Caco-2 (cell line): ENCODE measurements at regions not wholly inside any gene's neighbourhood (a gene's known extent, or its start where the extent isn't known, plus 50 kb on each side); places are given as distances from the start of the nearest gene placed in this dataset.

Source experiments
- BruUV-seq: library from RNA; stranded (reverse); fragments of 400-500 nt; replicated peaks from 2 replicates; lab custom pipeline; 2021; lab: Mats Ljungman, UMichigan
- CTCF ChIA-PET: fragments of 300-600 bp; sonication (Branson Sonifier 250); formaldehyde crosslinking; loops from one replicate; lab custom pipeline; 2022; ENCODE audit warnings: antibody characterized with exemption; lab: Charles Lee
- POLR2A ChIA-PET: fragments of 300-600 bp; sonication (Branson Sonifier 250); formaldehyde crosslinking; loops from one replicate; lab custom pipeline; 2022; ENCODE audit warnings: antibody characterized with exemption; lab: Charles Lee
- DNase-seq, 2 experiments: peaks; one replicate each; pipeline versions ENCODE4 v3.0.0 to v3.0.0-alpha.2; 2020 to 2022
- H3K27me3 ChIP-seq: replicated peaks from 2 replicates; pipeline ENCODE4 v1.6.0; 2011; ENCODE audit warnings: low read length; ENCODE audit not compliant: control insufficient read depth, insufficient read depth
- H3K36me3 ChIP-seq: 2 replicates; pipeline ENCODE4 v1.5.1; 2011; ENCODE audit warnings: low read length; ENCODE audit not compliant: control insufficient read depth, insufficient read depth
- H3K4me1 ChIP-seq: fragments of 250-450 bp; sonication (Bioruptor Pico); 2 replicates; pipeline ENCODE4 v1.5.1; 2020; ENCODE audit warnings: mild to moderate bottlenecking
- H3K4me3 ChIP-seq: 2 replicates; pipeline ENCODE4 v1.5.1; 2011; ENCODE audit warnings: low read depth, mild to moderate bottlenecking, control low read depth, low read length
- H3K9me3 ChIP-seq: fragments of 250-450 bp; sonication (Bioruptor Pico); 2 replicates; pipeline ENCODE4 v1.5.1; 2020; ENCODE audit warnings: mild to moderate bottlenecking, moderate library complexity
- H3K27ac Mint-ChIP-seq: one replicate; pipeline ENCODE4 v1.8.0; 2022; ENCODE audit warnings: mixed read lengths; ENCODE audit not compliant: unreplicated experiment
- H3K27me3 Mint-ChIP-seq: one replicate; pipeline ENCODE4 v1.8.0; 2022; ENCODE audit warnings: mixed read lengths; ENCODE audit not compliant: insufficient read depth, unreplicated experiment
- H3K36me3 Mint-ChIP-seq: one replicate; pipeline ENCODE4 v1.8.0; 2022; ENCODE audit warnings: mild to moderate bottlenecking, mixed read lengths; ENCODE audit not compliant: insufficient read depth, unreplicated experiment
- H3K4me1 Mint-ChIP-seq: one replicate; pipeline ENCODE4 v1.8.0; 2022; ENCODE audit warnings: low read depth, mixed read lengths; ENCODE audit not compliant: unreplicated experiment
- H3K4me3 Mint-ChIP-seq: one replicate; pipeline ENCODE4 v1.8.0; 2022; ENCODE audit warnings: mild to moderate bottlenecking, moderate library complexity, mixed read lengths; ENCODE audit not compliant: unreplicated experiment
- H3K9me3 Mint-ChIP-seq: one replicate; pipeline ENCODE4 v1.8.0; 2022; ENCODE audit warnings: mixed read lengths; ENCODE audit not compliant: unreplicated experiment
- CTCF ChIP-seq, 2 experiments: fragments of 200-600 bp in 1 of 2; IDR thresholded peaks; 1 replicate in 1 of 2; 2 replicates in 1 of 2; pipeline versions ENCODE4 v1.5.1 to v1.8.0; 2011 to 2022; ENCODE audit warnings: antibody characterized with exemption in 1 of 2, control low read depth in 1 of 2, inconsistent platforms in 1 of 2, low read depth in 1 of 2, low read length in 1 of 2, mild to moderate bottlenecking in 1 of 2, moderate library complexity in 1 of 2; ENCODE audit not compliant: insufficient read depth in 1 of 2, severe bottlenecking in 1 of 2, unreplicated experiment in 1 of 2
- intact Hi-C: fragments of 100-400 bp; cut with micrococcal nuclease; formaldehyde crosslinking; loops from one replicate; pipeline ENCODE4 v1.10.0; 2022; ENCODE audit not compliant: unreplicated experiment

GRCh38 chr10:130421909-130422308 lies 285.7 kb downstream of the GLRX3 start:
- Mint-ChIP-seq H3K4me3 (no peak overlapping the region), H3K4me1 (no peaks in the 10 kb centered on the region), H3K36me3 (peaks cover under 1% of the 10 kb centered on the region), H3K27me3 (no peaks in the 10 kb centered on the region), H3K9me3 (peaks cover 10% of the 10 kb centered on the region), H3K27ac (no peak overlapping the region)
- no peak for DNase-seq
- TF ChIP-seq CTCF (IDR thresholded peaks at IDR 0.05; ENCODE audit: insufficient read depth in 1 of 2, low read depth in 1 of 2, low read length in 1 of 2, severe bottlenecking in 1 of 2, unreplicated experiment in 1 of 2): no peak
- Histone ChIP-seq H3K4me3 (no peak overlapping the region), H3K4me1 (no peaks in the 10 kb centered on the region), H3K9me3 (no peaks in the 10 kb centered on the region), H3K27me3 (no peaks in the 10 kb centered on the region), H3K36me3 (no peaks in the 10 kb centered on the region)
- no TSS peak for BruUV-seq
- POLR2A ChIA-PET: no interaction called here
- intact Hi-C loops: no loop called here
- CTCF ChIA-PET: no interaction called here

- Mint-ChIP-seq H3K9me3 (peaks cover 8% of the 10 kb centered on the region), H3K27ac (no peak overlapping the region), H3K27me3 (no peaks in the 10 kb centered on the region), H3K4me1 (no peaks in the 10 kb centered on the region), H3K4me3 (no peak overlapping the region), H3K36me3 (peaks cover 5% of the 10 kb centered on the region)
- POLR2A ChIA-PET: no interaction called here
- H3K36me3 ChIP-seq: no peaks in the 10 kb centered on the region
- no peak for TF ChIP-seq CTCF (IDR thresholded peaks at IDR 0.05; ENCODE audit: insufficient read depth in 1 of 2, low read depth in 1 of 2, low read length in 1 of 2, severe bottlenecking in 1 of 2, unreplicated experiment in 1 of 2)
- H3K27me3 ChIP-seq: no peaks in the 10 kb centered on the region
- intact Hi-C loops: no loop called here
- no peak for DNase-seq
- no peaks in the 10 kb centered on the region for H3K9me3 ChIP-seq
- H3K4me1 ChIP-seq: no peaks in the 10 kb centered on the region
- CTCF ChIA-PET: no interaction called here
- no peak overlapping the region for H3K4me3 ChIP-seq
- no TSS peak for BruUV-seq
These were observed 286.5 kb downstream of the GLRX3 start for GRCh38 chr10:130422366-130423324.

- intact Hi-C loops: no loop called here
- no peaks in the 10 kb centered on the region for H3K4me1 Mint-ChIP-seq
- DNase-seq: no peak
- H3K27me3 ChIP-seq: no peaks in the 10 kb centered on the region
- peaks cover 8% of the 10 kb centered on the region for H3K9me3 Mint-ChIP-seq
- POLR2A ChIA-PET: no interaction called here
- peaks cover 5% of the 10 kb centered on the region for H3K36me3 Mint-ChIP-seq
- H3K27me3 Mint-ChIP-seq: no peaks in the 10 kb centered on the region
- no peak overlapping the region for H3K27ac Mint-ChIP-seq
- no peaks in the 10 kb centered on the region for H3K4me1 ChIP-seq
- no TSS peak for BruUV-seq
- H3K9me3 ChIP-seq: no peaks in the 10 kb centered on the region
- no peak for TF ChIP-seq CTCF (IDR thresholded peaks at IDR 0.05; ENCODE audit: insufficient read depth in 1 of 2, low read depth in 1 of 2, low read length in 1 of 2, severe bottlenecking in 1 of 2, unreplicated experiment in 1 of 2)
- H3K4me3 ChIP-seq: no peak overlapping the region
- no peaks in the 10 kb centered on the region for H3K36me3 ChIP-seq
- CTCF ChIA-PET: no interaction called here
- no peak overlapping the region for H3K4me3 Mint-ChIP-seq
These were observed 287.5 kb downstream of the GLRX3 start for GRCh38 chr10:130423455-130424305.
